SK-N-SH (cell line): ENCODE measurements at regions not wholly inside any gene's neighbourhood (a gene's known extent, or its start where the extent isn't known, plus 50 kb on each side); places are given as distances from the start of the nearest gene placed in this dataset.

Experiments
- EP300 ChIP-seq, 2 experiments: IDR thresholded peaks; 2 replicates each; pipeline versions ENCODE4 v1.4.0 to v1.6.1; 2012; ENCODE audit warnings: borderline replicate concordance in 1 of 2, low read depth in 1 of 2, low read length in 1 of 2
- FOXJ3 ChIP-seq: sonication (generic); formaldehyde crosslinking; IDR thresholded peaks from 2 replicates; pipeline ENCODE4 v1.5.1; 2020; ENCODE audit warnings: mild to moderate bottlenecking, missing genetic modification reagents
- GABPA ChIP-seq: IDR thresholded peaks from 2 replicates; pipeline ENCODE4 v1.4.0; 2012; ENCODE audit warnings: low read depth, mild to moderate bottlenecking
- JUND ChIP-seq: IDR thresholded peaks from 2 replicates; pipeline ENCODE4 v1.4.0; 2012
- USF2 ChIP-seq: fragments of 150-350 bp; IDR thresholded peaks from 2 replicates; pipeline ENCODE4 v1.6.1; 2017; ENCODE audit warnings: antibody characterized with exemption, low read length, low read depth, borderline replicate concordance
- TF ChIP-seq, protein P1 (sequence below): IDR thresholded peaks from 2 replicates; pipeline ENCODE4 v1.4.0; 2012; ENCODE audit warnings: low read depth
- TF ChIP-seq, protein P2 (sequence below): fragments of 200-600 bp; sonication (generic); IDR thresholded peaks from 2 replicates; pipeline ENCODE4 v1.6.1; 2017; ENCODE audit warnings: antibody characterized with exemption, mild to moderate bottlenecking, moderate library complexity

DNA sequence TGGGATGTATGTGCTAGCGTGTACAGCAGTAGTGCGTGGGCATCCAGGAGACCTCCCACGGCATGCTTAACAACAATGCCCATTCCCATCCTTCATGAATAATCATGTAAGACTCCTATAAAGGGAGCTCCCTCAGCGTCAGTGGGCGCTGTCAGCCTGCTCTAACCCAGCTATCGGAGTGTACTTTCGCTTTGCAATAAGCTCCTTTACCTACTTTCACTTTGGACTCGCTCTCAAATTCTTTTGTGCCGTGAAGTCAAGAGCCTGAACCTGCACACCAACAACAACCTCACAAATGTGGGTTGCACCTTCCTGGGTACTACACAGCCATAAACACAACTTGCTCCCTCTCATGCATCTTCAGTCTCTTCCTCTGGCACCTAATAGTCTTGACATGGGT lies 114.8 kb upstream of the PAXBP1 start:
- TF ChIP-seq, protein P1, sequence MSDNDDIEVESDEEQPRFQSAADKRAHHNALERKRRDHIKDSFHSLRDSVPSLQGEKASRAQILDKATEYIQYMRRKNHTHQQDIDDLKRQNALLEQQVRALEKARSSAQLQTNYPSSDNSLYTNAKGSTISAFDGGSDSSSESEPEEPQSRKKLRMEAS, result no peak
- TF ChIP-seq GABPA, result no peak
- TF ChIP-seq JUND, result no peak
- TF ChIP-seq, protein P2, sequence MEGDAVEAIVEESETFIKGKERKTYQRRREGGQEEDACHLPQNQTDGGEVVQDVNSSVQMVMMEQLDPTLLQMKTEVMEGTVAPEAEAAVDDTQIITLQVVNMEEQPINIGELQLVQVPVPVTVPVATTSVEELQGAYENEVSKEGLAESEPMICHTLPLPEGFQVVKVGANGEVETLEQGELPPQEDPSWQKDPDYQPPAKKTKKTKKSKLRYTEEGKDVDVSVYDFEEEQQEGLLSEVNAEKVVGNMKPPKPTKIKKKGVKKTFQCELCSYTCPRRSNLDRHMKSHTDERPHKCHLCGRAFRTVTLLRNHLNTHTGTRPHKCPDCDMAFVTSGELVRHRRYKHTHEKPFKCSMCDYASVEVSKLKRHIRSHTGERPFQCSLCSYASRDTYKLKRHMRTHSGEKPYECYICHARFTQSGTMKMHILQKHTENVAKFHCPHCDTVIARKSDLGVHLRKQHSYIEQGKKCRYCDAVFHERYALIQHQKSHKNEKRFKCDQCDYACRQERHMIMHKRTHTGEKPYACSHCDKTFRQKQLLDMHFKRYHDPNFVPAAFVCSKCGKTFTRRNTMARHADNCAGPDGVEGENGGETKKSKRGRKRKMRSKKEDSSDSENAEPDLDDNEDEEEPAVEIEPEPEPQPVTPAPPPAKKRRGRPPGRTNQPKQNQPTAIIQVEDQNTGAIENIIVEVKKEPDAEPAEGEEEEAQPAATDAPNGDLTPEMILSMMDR, result no peak
- TF ChIP-seq EP300 (IDR thresholded peaks at IDR 0.05; ENCODE audit: borderline replicate concordance in 1 of 2, low read depth in 1 of 2, low read length in 1 of 2), result no peak
- TF ChIP-seq USF2, result no peak
- no peak for TF ChIP-seq FOXJ3 (CRISPR knock-in tag)
